HCT116 (cell line): ENCODE measurements at regions not wholly inside any gene's neighbourhood (a gene's known extent, or its start where the extent isn't known, plus 50 kb on each side); places are given as distances from the start of the nearest gene placed in this dataset.

ENCODE experiments used
- CEBPB ChIP-seq: IDR thresholded peaks from 2 replicates; pipeline ENCODE4 v1.6.1; 2012; ENCODE audit warnings: low read depth
- CTCF ChIP-seq, 3 experiments: fragments of 200-600 bp in 1 of 3; sonication (generic) in 1 of 3; IDR thresholded peaks in 2 of 3; conservative IDR thresholded peaks in 1 of 3; 2 replicates each; pipeline ENCODE4 v1.5.1; 2012 to 2017; ENCODE audit warnings: low read depth in 2 of 3, low read length in 2 of 3, antibody characterized with exemption in 1 of 3, borderline replicate concordance in 1 of 3, control low read depth in 1 of 3, mild to moderate bottlenecking in 1 of 3, mixed read lengths in 1 of 3, mixed run types in 1 of 3, moderate library complexity in 1 of 3; ENCODE audit not compliant: insufficient read depth in 1 of 3
- EZH2 ChIP-seq: fragments of 200-600 bp; sonication (generic); IDR thresholded peaks from 2 replicates; pipeline ENCODE4 v1.6.1; 2017; ENCODE audit warnings: antibody characterized with exemption, mixed run types
- EZH2phosphoT487 ChIP-seq: fragments of 200-600 bp; IDR thresholded peaks from 2 replicates; pipeline ENCODE4 v1.6.1; 2018; ENCODE audit warnings: antibody characterized with exemption, borderline replicate concordance
- FOSL1 ChIP-seq: IDR thresholded peaks from 2 replicates; pipeline ENCODE4 v1.6.1; 2012; ENCODE audit warnings: low read depth
- POLR2A ChIP-seq: IDR thresholded peaks from 2 replicates; pipeline ENCODE4 v1.7.0; 2011; ENCODE audit warnings: borderline replicate concordance; ENCODE audit not compliant: insufficient read depth, insufficient read length; ENCODE audit errors: extremely low read depth
- POLR2AphosphoS5 ChIP-seq: IDR thresholded peaks from 2 replicates; pipeline ENCODE4 v1.6.1; 2011; ENCODE audit warnings: mild to moderate bottlenecking, low read depth, low read length, moderate library complexity
- RAD21 ChIP-seq: IDR thresholded peaks from 2 replicates; pipeline ENCODE4 v1.6.1; 2012; ENCODE audit warnings: low read depth, mild to moderate bottlenecking
- REST ChIP-seq: IDR thresholded peaks from 2 replicates; pipeline ENCODE4 v1.6.1; 2012; ENCODE audit warnings: low read depth
- SIN3A ChIP-seq: IDR thresholded peaks from 2 replicates; pipeline ENCODE4 v1.6.1; 2012; ENCODE audit warnings: low read depth
- ZFX ChIP-seq: fragments of 450-650 bp; IDR thresholded peaks from 2 replicates; pipeline ENCODE4 v1.6.1; 2017

- TF ChIP-seq EZH2phosphoT487: no peak
- no peak for TF ChIP-seq POLR2A
- TF ChIP-seq CTCF (IDR thresholded peaks at IDR 0.05 in 2 of 3, conservative IDR thresholded peaks at IDR 0.05 in 1 of 3; ENCODE audit: borderline replicate concordance in 1 of 3, insufficient read depth in 1 of 3, low read depth in 2 of 3, low read length in 2 of 3): no peak
- no peak for TF ChIP-seq SIN3A
- no peak for TF ChIP-seq RAD21
- no peak for TF ChIP-seq POLR2AphosphoS5
- no peak for TF ChIP-seq ZFX
- no peak for TF ChIP-seq FOSL1
- TF ChIP-seq CEBPB: no peak
- no peak for TF ChIP-seq EZH2
- no peak for TF ChIP-seq REST
Measured at GRCh38 chr20:50320005-50320900, 129.6 kb downstream of the CEBPB start.
